NCI-H510A treated with DMSO at 0.1 percent for 48 hours (cell line): ENCODE measurements at regions not wholly inside any gene's neighbourhood (a gene's known extent, or its start where the extent isn't known, plus 50 kb on each side); places are given as distances from the start of the nearest gene placed in this dataset.
"Not testable (repeated sequence)": the region's sequence is repeated elsewhere in the genome, so short reads cannot be mapped to it uniquely, and the experiment has no call there.

Experiments
- DNase-seq: peaks from one replicate; lab custom pipeline; 2025; lab: John Stamatoyannopoulos, UW

GRCh38 chr17:71634376-71634775 lies 486.4 kb upstream of the SOX9 start:
- DNase-seq: no peak

- DNase-seq: no peak
Measured at GRCh38 chr17:71635187-71635586, 485.6 kb upstream of the SOX9 start.

- no peak for DNase-seq
Measured at GRCh38 chr17:71636644-71637043, 484.2 kb upstream of the SOX9 start.

- DNase-seq: no peak
Measured at GRCh38 chr17:71638668-71639067, 482.2 kb upstream of the SOX9 start.

- no peak for DNase-seq
Measured at GRCh38 chr17:71639865-71640264, 481.0 kb upstream of the SOX9 start.

GRCh38 chr17:71646890-71647289 lies 473.9 kb upstream of the SOX9 start:
- DNase-seq: not testable (repeated sequence)

- DNase-seq: not testable (repeated sequence)
Measured at GRCh38 chr17:71648342-71648741, 472.5 kb upstream of the SOX9 start.

- DNase-seq: no peak
Measured at GRCh38 chr17:71649941-71650350, 470.9 kb upstream of the SOX9 start.

- DNase-seq: no peak
Measured at GRCh38 chr17:71655542-71655941, 465.3 kb upstream of the SOX9 start.

GRCh38 chr17:71656964-71657858 lies 463.6 kb upstream of the SOX9 start:
- no peak for DNase-seq

- no peak for DNase-seq
Measured at GRCh38 chr17:71658996-71659395, 461.8 kb upstream of the SOX9 start.

- no peak for DNase-seq
Measured at GRCh38 chr17:71664861-71665260, 456.0 kb upstream of the SOX9 start.

- DNase-seq: no peak
Measured at GRCh38 chr17:71666047-71666446, 454.8 kb upstream of the SOX9 start.

GRCh38 chr17:71667661-71668060 lies 453.2 kb upstream of the SOX9 start:
- DNase-seq: no peak

- no peak for DNase-seq
Measured at GRCh38 chr17:71668807-71669206, 452.0 kb upstream of the SOX9 start.

- DNase-seq: no peak
Measured at GRCh38 chr17:71677439-71677838, 443.4 kb upstream of the SOX9 start.

GRCh38 chr17:71679832-71680231 lies 441.0 kb upstream of the SOX9 start:
- no peak for DNase-seq

- DNase-seq: no peak
Measured at GRCh38 chr17:71681427-71682173, 439.2 kb upstream of the SOX9 start.

- DNase-seq: no peak
Measured at GRCh38 chr17:71682174-71682494, 438.7 kb upstream of the SOX9 start.

- no peak for DNase-seq
Measured at GRCh38 chr17:71689782-71690181, 431.0 kb upstream of the SOX9 start.

- peak; percentile 41 for DNase-seq
Measured at GRCh38 chr17:71699907-71700306, 420.9 kb upstream of the SOX9 start.

- DNase-seq: no peak
Measured at GRCh38 chr17:71703701-71704100, 417.1 kb upstream of the SOX9 start.

- DNase-seq: peak; percentile 67
Measured at GRCh38 chr17:71709271-71709890, 411.4 kb upstream of the SOX9 start.
